ENCODE measurements at regions not wholly inside any gene's neighbourhood (a gene's known extent, or its start where the extent isn't known, plus 50 kb on each side); places are given as distances from the start of the nearest gene placed in this dataset.

DNA sequence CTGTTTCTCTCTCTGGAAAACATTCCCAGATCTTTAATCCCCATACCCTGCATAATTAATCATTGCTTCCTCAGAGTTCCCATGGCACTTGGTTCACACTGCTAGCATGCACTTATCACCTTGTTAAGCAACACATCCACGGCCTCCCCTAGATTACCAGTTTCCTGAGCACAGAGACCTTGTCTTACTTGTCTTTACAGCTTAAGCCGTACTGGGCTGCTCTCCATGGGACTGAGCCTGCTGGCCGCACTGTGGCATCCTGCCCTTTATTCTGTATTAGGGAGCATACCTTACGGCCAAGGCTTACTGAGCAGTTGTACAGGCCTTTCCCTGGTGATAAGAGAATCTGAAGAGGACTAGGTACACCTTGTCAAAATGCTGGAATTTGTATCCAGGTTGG, 190.2 kb downstream of the REEP3 start:
- H3K4me2 ChIP-seq (ENCODE audit: low read depth, low read length, poor library complexity, severe bottlenecking) = no peak overlapping the region

GRCh38 chr10:63711867-63712716, 190.9 kb downstream of the REEP3 start:
- Histone ChIP-seq H3K9me3 (ENCODE audit: insufficient read depth, low read length) (no peaks in the 10 kb centered on the region), H3K4me2 (ENCODE audit: low read depth, low read length, poor library complexity, severe bottlenecking) (no peak overlapping the region), H3K9me2 (replicated peaks; ENCODE audit: insufficient read depth, low read length) (no peaks in the 10 kb centered on the region), H4K20me1 (ENCODE audit: low read depth, low read length) (no peaks in the 10 kb centered on the region), H3K9ac (ENCODE audit: low read length) (no peak overlapping the region), H3K36me3 (ENCODE audit: low read length) (no peaks in the 10 kb centered on the region), H2AFZ (ENCODE audit: low read depth, low read length, severe bottlenecking) (no peak overlapping the region), H3F3A (ENCODE audit: insufficient read depth) (no peaks in the 10 kb centered on the region), H3K27ac (ENCODE audit: low read depth, low read length) (no peak overlapping the region), H3K27me3 (ENCODE audit: low read length) (no peaks in the 10 kb centered on the region), H3K4me3 (ENCODE audit: insufficient read depth, low read length, poor library complexity, severe bottlenecking) (no peak overlapping the region), H3K79me2 (ENCODE audit: insufficient read depth, low read length) (no peaks in the 10 kb centered on the region)
- TF ChIP-seq, protein P1, sequence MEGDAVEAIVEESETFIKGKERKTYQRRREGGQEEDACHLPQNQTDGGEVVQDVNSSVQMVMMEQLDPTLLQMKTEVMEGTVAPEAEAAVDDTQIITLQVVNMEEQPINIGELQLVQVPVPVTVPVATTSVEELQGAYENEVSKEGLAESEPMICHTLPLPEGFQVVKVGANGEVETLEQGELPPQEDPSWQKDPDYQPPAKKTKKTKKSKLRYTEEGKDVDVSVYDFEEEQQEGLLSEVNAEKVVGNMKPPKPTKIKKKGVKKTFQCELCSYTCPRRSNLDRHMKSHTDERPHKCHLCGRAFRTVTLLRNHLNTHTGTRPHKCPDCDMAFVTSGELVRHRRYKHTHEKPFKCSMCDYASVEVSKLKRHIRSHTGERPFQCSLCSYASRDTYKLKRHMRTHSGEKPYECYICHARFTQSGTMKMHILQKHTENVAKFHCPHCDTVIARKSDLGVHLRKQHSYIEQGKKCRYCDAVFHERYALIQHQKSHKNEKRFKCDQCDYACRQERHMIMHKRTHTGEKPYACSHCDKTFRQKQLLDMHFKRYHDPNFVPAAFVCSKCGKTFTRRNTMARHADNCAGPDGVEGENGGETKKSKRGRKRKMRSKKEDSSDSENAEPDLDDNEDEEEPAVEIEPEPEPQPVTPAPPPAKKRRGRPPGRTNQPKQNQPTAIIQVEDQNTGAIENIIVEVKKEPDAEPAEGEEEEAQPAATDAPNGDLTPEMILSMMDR (IDR thresholded peaks at IDR 0.05; ENCODE audit: insufficient read depth, low read length, poor library complexity, severe bottlenecking) = no peak
- no peak for TF ChIP-seq EZH2phosphoT487 (conservative IDR thresholded peaks at IDR 0.05; ENCODE audit: low read length)

More for the DNA sequence above, 190.2 kb downstream of the REEP3 start:
- H3K9me2 ChIP-seq (replicated peaks; ENCODE audit: insufficient read depth, low read length) = no peaks in the 10 kb centered on the region
- no peaks in the 10 kb centered on the region for H3K79me2 ChIP-seq (ENCODE audit: insufficient read depth, low read length)
- H3K27ac ChIP-seq (ENCODE audit: low read depth, low read length) = no peak overlapping the region
- H3K4me3 ChIP-seq (ENCODE audit: insufficient read depth, low read length, poor library complexity, severe bottlenecking) = no peak overlapping the region
- H3K27me3 ChIP-seq (ENCODE audit: low read length) = no peaks in the 10 kb centered on the region
- H2AFZ ChIP-seq (ENCODE audit: low read depth, low read length, severe bottlenecking) = no peak overlapping the region
- H3K36me3 ChIP-seq (ENCODE audit: low read length) = no peaks in the 10 kb centered on the region
- H3K9me3 ChIP-seq (ENCODE audit: insufficient read depth, low read length) = no peaks in the 10 kb centered on the region
- H4K20me1 ChIP-seq (ENCODE audit: low read depth, low read length) = no peaks in the 10 kb centered on the region
- H3K9ac ChIP-seq (ENCODE audit: low read length) = no peak overlapping the region
- TF ChIP-seq EZH2phosphoT487 (conservative IDR thresholded peaks at IDR 0.05; ENCODE audit: low read length) = no peak
- TF ChIP-seq, protein P1 (IDR thresholded peaks at IDR 0.05; ENCODE audit: insufficient read depth, low read length, poor library complexity, severe bottlenecking) = no peak
- no peaks in the 10 kb centered on the region for H3F3A ChIP-seq (ENCODE audit: insufficient read depth)

DNA sequence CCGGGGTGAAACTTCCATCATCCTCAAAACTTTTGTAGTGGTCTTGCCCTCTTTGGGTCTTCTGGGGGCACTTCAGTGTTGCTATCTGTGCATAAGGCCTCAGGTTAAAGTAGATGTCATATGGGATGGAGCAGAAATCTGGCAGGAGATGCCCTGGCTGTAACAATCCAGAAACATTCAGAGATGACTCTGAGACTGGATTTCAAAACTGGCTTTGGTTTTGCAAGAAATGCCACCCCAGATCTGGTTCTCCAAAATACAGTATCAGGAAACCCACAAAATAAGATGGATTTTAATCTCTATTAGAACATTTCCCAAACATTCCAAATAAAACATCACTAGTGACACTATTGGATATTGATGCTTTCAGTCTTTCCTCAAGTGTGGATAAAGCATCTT, 191.5 kb downstream of the REEP3 start:
- Histone ChIP-seq H3K4me2 (ENCODE audit: low read depth, low read length, poor library complexity, severe bottlenecking) (no peak overlapping the region), H3K79me2 (ENCODE audit: insufficient read depth, low read length) (no peaks in the 10 kb centered on the region), H2AFZ (ENCODE audit: low read depth, low read length, severe bottlenecking) (no peak overlapping the region), H3K9me3 (ENCODE audit: insufficient read depth, low read length) (no peaks in the 10 kb centered on the region), H3K27me3 (ENCODE audit: low read length) (no peaks in the 10 kb centered on the region), H4K20me1 (ENCODE audit: low read depth, low read length) (no peaks in the 10 kb centered on the region), H3K36me3 (ENCODE audit: low read length) (no peaks in the 10 kb centered on the region), H3K9ac (ENCODE audit: low read length) (no peak overlapping the region), H3F3A (ENCODE audit: insufficient read depth) (no peaks in the 10 kb centered on the region), H3K4me3 (ENCODE audit: insufficient read depth, low read length, poor library complexity, severe bottlenecking) (no peak overlapping the region), H3K9me2 (replicated peaks; ENCODE audit: insufficient read depth, low read length) (no peaks in the 10 kb centered on the region), H3K27ac (ENCODE audit: low read depth, low read length) (no peak overlapping the region)
- no peak for TF ChIP-seq EZH2phosphoT487 (conservative IDR thresholded peaks at IDR 0.05; ENCODE audit: low read length)
- TF ChIP-seq, protein P1 (IDR thresholded peaks at IDR 0.05; ENCODE audit: insufficient read depth, low read length, poor library complexity, severe bottlenecking) = no peak
